ENCODE measurements at regions not wholly inside any gene's neighbourhood (a gene's known extent, or its start where the extent isn't known, plus 50 kb on each side); places are given as distances from the start of the nearest gene placed in this dataset.
"Not testable (repeated sequence)": the region's sequence is repeated elsewhere in the genome, so short reads cannot be mapped to it uniquely, and the experiment has no call there.

DNA sequence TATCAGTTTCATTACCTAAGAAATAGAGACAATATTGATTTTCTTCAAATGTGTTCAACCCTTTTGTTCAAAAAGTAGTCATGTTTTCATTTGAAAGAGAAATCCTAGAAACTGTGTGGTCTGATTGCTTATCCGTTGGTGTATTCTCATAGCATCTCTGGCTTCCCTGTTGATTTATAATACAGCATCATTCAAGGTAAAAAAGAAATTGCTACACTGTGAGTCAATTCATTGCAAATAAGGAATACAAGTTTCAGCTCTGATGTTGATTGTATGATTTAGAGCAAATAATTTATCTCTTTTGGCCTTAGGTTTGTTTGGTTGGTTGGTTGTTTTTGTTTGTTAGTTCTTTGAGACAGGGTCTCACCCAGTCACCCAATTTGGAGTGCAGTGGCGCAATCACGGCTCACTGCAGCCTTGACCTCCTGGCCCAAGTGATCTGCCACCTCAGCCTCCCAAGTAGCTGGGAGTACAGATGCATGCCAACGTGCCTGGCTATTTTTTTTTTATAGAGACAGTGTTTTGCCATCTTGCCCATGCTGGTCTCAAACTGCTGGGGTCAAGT is 185.5 kb upstream of the TNFAIP3 start:
- no peak for TF ChIP-seq CTCF (IDR thresholded peaks at IDR 0.05)
- Histone ChIP-seq H3K4me1 (no peaks in the 10 kb centered on the region), H2AFZ (no peak overlapping the region), H3K79me2 (no peaks in the 10 kb centered on the region), H3K9ac (no peak overlapping the region), H3K27ac (no peak overlapping the region), H3K27me3 (ENCODE audit: control insufficient read depth, insufficient read depth, low read length) (no peaks in the 10 kb centered on the region), H3K9me3 (ENCODE audit: control insufficient read depth, low read length) (no peaks in the 10 kb centered on the region), H3K4me3 (ENCODE audit: low read depth, low read length) (no peak overlapping the region), H3K36me3 (ENCODE audit: control insufficient read depth, insufficient read depth, low read length) (no peaks in the 10 kb centered on the region), H3K4me2 (ENCODE audit: low read length) (no peak overlapping the region)

DNA sequence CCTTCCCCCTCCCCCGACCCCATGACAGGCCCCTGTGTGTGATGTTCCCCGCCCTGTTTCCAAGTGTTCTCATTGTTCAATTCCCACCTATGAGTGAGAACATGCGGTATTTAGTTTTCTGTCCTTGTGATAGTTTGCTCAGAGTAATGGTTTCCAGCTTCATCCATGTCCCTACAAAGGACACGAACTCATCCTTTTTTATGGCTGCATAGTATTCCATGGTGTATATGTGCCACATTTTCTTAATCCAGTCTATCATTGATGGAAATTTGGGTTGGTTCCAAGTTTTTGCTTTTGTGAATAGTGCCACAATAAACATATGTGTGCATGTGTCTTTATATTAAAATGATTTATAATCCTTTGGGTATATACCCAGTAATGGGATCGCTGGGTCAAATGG is 184.4 kb upstream of the TNFAIP3 start:
- not testable (repeated sequence) for H3K4me2 ChIP-seq (ENCODE audit: low read length); H2AFZ ChIP-seq; H3K9ac ChIP-seq; H3K27ac ChIP-seq; H3K9me3 ChIP-seq (ENCODE audit: control insufficient read depth, low read length); H3K36me3 ChIP-seq (ENCODE audit: control insufficient read depth, insufficient read depth, low read length); H3K4me1 ChIP-seq; H3K4me3 ChIP-seq (ENCODE audit: low read depth, low read length); H3K79me2 ChIP-seq; H3K27me3 ChIP-seq (ENCODE audit: control insufficient read depth, insufficient read depth, low read length)

DNA sequence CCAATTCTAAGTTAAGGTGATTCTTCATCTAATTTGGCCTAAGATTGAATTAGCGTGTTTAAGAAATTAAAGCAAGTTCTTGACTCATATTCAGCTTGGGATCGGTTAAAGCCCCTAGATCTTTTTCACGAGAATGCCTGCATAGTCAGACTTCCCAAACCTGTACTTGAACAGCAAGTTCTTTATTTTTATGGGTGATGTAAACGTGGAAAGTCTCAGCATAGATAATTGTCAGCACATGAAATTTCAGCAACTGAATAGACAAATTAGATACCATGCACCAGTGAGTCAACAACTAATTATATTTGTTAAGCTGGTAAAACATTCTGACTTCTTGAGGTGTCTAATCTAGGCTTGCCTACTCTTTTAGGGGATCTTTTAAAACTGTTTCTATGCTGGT is 183.1 kb upstream of the TNFAIP3 start:
- Histone ChIP-seq H3K79me2 (no peaks in the 10 kb centered on the region), H3K9me3 (ENCODE audit: control insufficient read depth, low read length) (no peaks in the 10 kb centered on the region), H3K36me3 (ENCODE audit: control insufficient read depth, insufficient read depth, low read length) (no peaks in the 10 kb centered on the region), H3K27me3 (ENCODE audit: control insufficient read depth, insufficient read depth, low read length) (no peaks in the 10 kb centered on the region), H3K4me1 (no peaks in the 10 kb centered on the region), H2AFZ (no peak overlapping the region), H3K9ac (no peak overlapping the region), H3K4me3 (ENCODE audit: low read depth, low read length) (no peak overlapping the region), H3K4me2 (ENCODE audit: low read length) (no peak overlapping the region), H3K27ac (no peak overlapping the region)
- no peak for TF ChIP-seq CTCF (IDR thresholded peaks at IDR 0.05)

DNA sequence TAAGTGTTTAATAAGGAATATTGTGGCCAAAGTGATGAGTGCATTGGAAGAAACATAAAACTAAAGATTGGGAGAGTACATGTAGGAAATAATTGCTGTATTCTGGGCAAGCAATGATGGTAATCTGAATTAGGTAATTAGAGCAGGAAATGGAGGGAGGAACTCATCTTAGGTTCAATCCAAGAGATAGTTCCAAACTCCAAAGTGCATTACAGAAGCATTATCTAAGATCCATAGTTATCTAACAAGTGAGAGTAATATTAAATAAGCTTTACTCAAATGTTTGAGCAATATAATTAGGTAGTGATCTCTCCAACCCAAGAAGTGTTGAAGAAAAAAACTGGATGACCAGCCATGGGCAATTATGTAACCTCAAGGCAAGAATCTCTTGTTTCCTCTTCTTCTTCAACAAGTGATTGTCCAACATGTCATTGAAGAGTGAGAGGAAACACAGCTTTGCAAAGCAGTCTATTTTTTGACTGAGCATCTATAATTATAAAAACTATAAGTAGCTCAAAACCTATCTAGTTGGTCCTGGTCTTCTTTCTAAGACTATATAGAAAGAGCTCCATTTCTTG is 181.2 kb upstream of the TNFAIP3 start:
- Histone ChIP-seq H2AFZ (no peak overlapping the region), H3K9me3 (ENCODE audit: control insufficient read depth, low read length) (no peaks in the 10 kb centered on the region), H3K27ac (no peak overlapping the region), H3K27me3 (ENCODE audit: control insufficient read depth, insufficient read depth, low read length) (no peaks in the 10 kb centered on the region), H3K36me3 (ENCODE audit: control insufficient read depth, insufficient read depth, low read length) (no peaks in the 10 kb centered on the region), H3K4me2 (ENCODE audit: low read length) (no peak overlapping the region), H3K4me1 (no peaks in the 10 kb centered on the region), H3K9ac (no peak overlapping the region), H3K79me2 (no peaks in the 10 kb centered on the region), H3K4me3 (ENCODE audit: low read depth, low read length) (no peak overlapping the region)
- TF ChIP-seq CTCF (IDR thresholded peaks at IDR 0.05), result no peak

DNA sequence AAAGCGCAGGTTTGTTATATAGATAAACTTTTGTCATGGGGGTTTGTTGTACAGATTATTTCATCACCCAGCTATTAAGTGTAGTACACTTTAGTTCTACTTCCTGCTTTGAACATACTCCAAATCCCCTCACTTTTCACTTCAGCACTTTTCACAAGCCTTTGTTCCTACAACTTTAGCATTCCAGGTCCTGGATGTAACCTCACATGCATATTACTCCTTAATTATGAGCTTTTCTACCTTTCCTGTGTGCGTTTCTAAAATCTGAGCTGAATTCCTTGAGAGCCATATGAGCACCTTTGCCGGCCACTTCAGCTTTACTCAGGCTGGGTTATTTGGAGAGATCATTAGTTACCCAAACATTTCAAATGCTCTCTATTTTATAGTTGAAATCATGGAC is 179.2 kb upstream of the TNFAIP3 start:
- Histone ChIP-seq H3K4me1 (no peaks in the 10 kb centered on the region), H3K27ac (no peak overlapping the region), H3K4me3 (ENCODE audit: low read depth, low read length) (no peak overlapping the region), H3K27me3 (ENCODE audit: control insufficient read depth, insufficient read depth, low read length) (no peaks in the 10 kb centered on the region), H3K79me2 (no peaks in the 10 kb centered on the region), H3K9ac (no peak overlapping the region), H3K4me2 (ENCODE audit: low read length) (no peak overlapping the region), H3K9me3 (ENCODE audit: control insufficient read depth, low read length) (no peaks in the 10 kb centered on the region), H3K36me3 (ENCODE audit: control insufficient read depth, insufficient read depth, low read length) (no peaks in the 10 kb centered on the region), H2AFZ (no peak overlapping the region)
- TF ChIP-seq CTCF (IDR thresholded peaks at IDR 0.05), result no peak
